Coronary artery (tissue), 2 donors: ENCODE measurements at regions not wholly inside any gene's neighbourhood (a gene's known extent, or its start where the extent isn't known, plus 50 kb on each side); places are given as distances from the start of the nearest gene placed in this dataset.
"Not testable (repeated sequence)": the region's sequence is repeated elsewhere in the genome, so short reads cannot be mapped to it uniquely, and the experiment has no call there.

Experiments used
- DNase-seq: peaks from one replicate; pipeline ENCODE4 v3.0.0-alpha.2; 2017; ENCODE audit warnings: low spot score
- H3K27ac ChIP-seq, 2 donors: fragments of 200-600 bp; sonication (generic); one replicate each; pipeline ENCODE4 v1.5.1; 2016 to 2019
- H3K4me3 ChIP-seq: fragments of 200-600 bp; sonication (generic); 2 replicates; pipeline ENCODE4 v1.5.1; 2016; ENCODE audit warnings: mild to moderate bottlenecking, moderate library complexity
- TF ChIP-seq, protein P1 (sequence below): fragments of 200-600 bp; sonication (generic); IDR thresholded peaks from one replicate; pipeline ENCODE4 v1.5.1; 2019; ENCODE audit warnings: antibody characterized with exemption

DNA sequence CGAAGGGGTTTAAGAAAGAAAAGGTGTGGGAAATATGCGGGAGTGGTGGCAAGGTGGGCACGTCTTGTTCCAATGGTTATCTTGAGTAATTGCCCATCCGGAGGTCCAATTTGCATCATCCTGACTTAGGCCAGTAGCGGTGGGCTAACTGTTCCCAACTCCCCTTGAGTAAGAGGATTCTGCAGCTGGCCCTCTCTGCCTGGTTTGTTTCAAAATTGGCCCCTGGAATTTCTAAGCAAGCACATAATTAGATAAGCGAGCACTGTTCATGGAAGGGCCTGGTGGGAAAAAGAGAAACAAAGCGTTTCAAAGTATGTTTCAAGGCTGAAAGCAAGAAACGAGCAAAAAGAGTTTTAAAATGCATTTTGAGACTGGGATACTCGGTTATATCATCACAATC is 198.2 kb downstream of the CEP135 start:
- Histone ChIP-seq H3K4me3 (no peak overlapping the region), H3K27ac (no peak overlapping the region)
- no peak for DNase-seq
- TF ChIP-seq, protein P1, sequence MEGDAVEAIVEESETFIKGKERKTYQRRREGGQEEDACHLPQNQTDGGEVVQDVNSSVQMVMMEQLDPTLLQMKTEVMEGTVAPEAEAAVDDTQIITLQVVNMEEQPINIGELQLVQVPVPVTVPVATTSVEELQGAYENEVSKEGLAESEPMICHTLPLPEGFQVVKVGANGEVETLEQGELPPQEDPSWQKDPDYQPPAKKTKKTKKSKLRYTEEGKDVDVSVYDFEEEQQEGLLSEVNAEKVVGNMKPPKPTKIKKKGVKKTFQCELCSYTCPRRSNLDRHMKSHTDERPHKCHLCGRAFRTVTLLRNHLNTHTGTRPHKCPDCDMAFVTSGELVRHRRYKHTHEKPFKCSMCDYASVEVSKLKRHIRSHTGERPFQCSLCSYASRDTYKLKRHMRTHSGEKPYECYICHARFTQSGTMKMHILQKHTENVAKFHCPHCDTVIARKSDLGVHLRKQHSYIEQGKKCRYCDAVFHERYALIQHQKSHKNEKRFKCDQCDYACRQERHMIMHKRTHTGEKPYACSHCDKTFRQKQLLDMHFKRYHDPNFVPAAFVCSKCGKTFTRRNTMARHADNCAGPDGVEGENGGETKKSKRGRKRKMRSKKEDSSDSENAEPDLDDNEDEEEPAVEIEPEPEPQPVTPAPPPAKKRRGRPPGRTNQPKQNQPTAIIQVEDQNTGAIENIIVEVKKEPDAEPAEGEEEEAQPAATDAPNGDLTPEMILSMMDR, result no peak

DNA sequence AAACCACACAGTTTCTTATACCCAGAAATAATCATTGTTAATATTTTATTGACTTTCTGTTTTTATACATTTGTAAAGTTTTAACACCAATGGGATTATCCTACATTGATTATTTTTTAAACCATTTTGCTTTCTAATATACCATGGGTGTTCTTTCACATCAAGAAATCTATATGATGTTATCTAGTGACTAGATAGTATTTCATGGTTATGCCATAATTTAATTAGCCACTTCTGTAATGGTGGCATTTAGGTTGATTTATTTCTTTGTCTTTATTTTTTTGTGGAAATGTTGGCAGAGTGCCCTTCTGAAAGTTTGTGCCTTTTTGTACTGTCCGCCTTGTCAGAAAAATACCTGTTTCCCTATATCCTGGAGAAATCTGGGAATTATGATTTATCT is 193.3 kb downstream of the CEP135 start:
- no peak for DNase-seq

DNA sequence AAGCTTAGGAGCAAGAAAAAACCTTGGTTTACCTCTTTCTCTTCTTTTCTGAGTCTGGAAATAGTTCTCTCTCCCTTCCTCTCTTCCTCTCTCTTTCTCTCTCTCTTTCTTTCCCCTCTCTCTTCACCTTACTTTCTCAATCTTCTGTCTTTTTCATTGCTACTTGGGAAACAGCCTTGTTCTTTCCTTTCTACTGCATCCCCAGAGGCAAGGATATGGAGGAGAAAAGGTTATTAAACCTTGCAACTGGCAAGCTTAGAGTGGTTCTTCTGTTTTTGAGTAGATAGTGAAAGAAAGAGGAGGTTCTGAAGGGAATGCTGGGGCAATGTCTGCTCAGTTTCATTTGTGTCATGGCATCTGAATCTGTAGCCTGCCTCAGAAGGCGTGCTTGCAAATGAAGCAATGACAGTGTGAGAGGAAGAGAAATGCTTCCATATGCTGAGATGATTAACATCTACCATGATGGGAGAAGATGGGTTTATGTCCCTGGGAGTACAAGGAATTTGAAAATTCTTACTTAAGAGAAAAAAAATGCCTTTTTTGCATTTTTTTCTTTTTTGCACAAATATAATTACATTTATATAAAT is 190.6 kb downstream of the CEP135 start:
- DNase-seq, result no peak
- Histone ChIP-seq H3K27ac (no peak overlapping the region), H3K4me3 (no peak overlapping the region)
- TF ChIP-seq, protein P1, result no peak

More for the DNA sequence above, 193.3 kb downstream of the CEP135 start:
- Histone ChIP-seq H3K4me3 (no peak overlapping the region), H3K27ac (no peak overlapping the region)
- TF ChIP-seq, protein P1, result no peak

DNA sequence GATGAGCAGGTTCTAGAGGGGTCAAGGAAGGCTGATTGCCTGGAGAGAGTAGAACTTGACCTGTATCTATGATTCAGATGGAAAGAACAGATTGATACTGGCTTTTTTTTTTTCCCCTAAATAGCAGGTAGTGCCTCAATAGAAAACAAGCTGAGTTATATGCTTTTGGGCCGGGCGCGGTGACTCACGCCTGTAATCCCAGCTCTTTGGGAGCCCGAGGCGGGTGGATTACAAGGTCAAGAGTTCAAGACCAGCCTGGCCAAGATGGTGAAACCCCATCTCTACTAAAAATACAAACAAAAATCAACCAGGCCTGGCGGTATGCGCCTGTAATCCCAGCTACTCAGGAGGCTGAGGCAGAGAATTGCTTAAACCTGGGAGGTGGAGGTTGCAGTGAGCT is 186.1 kb downstream of the CEP135 start:
- not testable (repeated sequence) for H3K4me3 ChIP-seq, DNase-seq
- H3K27ac ChIP-seq, result peak overlapping the region in 1 of 2 donors; percentile 36

DNA sequence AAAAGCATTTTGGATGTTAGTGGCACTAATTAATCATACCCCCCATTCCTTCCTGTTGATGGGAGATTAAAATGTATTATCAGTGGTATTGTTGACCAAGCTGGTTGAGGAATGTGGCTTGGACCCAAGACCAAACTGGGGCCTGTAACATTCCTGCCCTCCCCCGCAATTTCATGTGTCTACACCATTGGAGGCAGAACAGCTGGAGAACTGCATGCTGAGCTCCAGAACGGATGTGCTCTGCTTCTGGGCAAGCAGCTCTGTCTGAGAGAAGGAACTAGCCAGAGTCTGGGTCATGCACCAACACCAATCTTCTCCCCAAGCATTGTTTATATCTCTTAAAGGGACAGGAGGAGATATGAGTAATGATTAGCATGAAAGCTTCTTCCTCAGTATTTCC is 185.5 kb downstream of the CEP135 start:
- Histone ChIP-seq H3K4me3 (no peak overlapping the region), H3K27ac (peak overlapping the region in 1 of 2 donors; percentile 36)
- TF ChIP-seq, protein P1, result no peak
- peak; percentile 73 for DNase-seq

DNA sequence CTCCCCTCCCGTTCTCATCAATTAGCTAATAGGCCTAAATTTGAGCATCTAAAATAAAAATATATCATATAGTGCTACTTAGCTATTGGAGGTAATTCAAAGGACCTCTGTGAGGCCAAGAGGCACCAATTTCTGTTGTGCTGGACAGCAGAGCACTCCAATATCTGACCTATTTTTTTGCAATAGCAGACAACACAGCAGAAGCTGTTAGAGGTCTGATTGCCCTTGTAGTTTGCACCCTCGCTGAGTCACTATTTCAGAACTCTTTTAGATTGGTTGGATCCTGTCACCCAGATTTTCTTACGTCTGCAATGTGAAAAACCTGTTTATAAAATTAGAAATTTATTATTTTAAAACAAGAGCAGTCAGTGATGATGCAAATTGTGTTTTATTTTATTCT is 184.1 kb downstream of the CEP135 start:
- H3K4me3 ChIP-seq, result no peak overlapping the region
- no peak overlapping the region for H3K27ac ChIP-seq
- TF ChIP-seq, protein P1, result no peak
- DNase-seq, result no peak

DNA sequence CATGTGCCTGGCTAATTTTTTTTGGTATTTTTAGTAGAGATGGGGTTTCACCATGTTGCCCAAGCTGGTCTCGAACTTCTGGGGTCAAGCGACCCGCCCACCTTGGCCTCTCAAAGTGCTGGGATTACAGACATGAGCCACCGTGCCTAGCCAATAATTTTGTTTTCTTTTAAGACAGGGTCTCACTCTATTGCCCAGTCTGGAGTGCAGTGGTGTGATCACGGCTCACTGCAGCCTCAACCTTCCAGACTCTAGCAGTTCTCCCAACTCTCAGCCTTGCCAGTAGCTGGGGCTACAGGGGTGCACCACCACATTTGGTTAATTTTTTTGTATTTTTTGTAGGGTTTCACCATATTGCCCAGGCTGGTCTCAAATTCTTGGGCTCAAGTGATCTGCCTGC is 183.4 kb downstream of the CEP135 start:
- H3K4me3 ChIP-seq, H3K27ac ChIP-seq, DNase-seq: not testable (repeated sequence)

DNA sequence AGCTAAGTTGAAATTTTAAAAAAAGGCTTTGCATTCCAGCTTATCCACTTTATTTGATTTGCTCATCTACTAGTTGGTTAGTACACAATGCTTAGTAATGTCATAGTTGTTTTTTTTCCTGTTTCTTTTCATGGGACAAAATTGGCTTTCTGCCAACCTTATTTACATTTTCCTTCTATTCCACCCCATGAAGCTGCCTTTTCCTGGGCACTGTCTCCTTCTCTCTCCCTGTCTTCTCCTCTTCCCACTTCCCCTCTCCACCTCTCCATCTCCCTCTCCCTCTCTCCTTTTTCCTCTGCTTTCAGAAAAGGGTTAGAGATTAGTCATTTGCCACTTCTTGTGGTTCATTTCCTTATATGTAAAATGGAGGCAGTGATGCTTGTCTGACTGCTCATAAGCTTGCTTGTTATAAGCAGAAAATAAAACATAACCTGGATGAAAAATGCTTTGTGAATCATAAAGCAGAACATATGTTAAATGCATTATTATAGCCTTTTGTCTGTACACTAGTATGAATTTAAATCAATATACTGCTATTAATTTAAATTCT is 181.9 kb downstream of the CEP135 start:
- TF ChIP-seq, protein P1, result no peak
- DNase-seq, result no peak
- no peak overlapping the region for H3K27ac ChIP-seq
- no peak overlapping the region for H3K4me3 ChIP-seq
